Testis (tissue), 2 donors: ENCODE measurements at regions not wholly inside any gene's neighbourhood (a gene's known extent, or its start where the extent isn't known, plus 50 kb on each side); places are given as distances from the start of the nearest gene placed in this dataset.

Experiments used
- DNase-seq: peaks from one replicate; pipeline ENCODE4 v3.0.0-alpha.2; 2019
- H3K27ac ChIP-seq, 2 donors: fragments of 200-600 bp; sonication (generic); one replicate each; pipeline ENCODE4 v1.5.1; 2019
- H3K27me3 ChIP-seq: fragments of 200-600 bp; sonication (generic); one replicate; pipeline ENCODE4 v1.5.1; 2019
- H3K36me3 ChIP-seq: fragments of 200-600 bp; sonication (generic); one replicate; pipeline ENCODE4 v1.5.1; 2017; ENCODE audit warnings: low read depth; ENCODE audit errors: missing control alignments
- H3K4me1 ChIP-seq: fragments of 200-600 bp; sonication (generic); one replicate; pipeline ENCODE4 v1.5.1; 2019
- H3K4me3 ChIP-seq, 2 donors: fragments of 200-600 bp; sonication (generic); one replicate each; pipeline ENCODE4 v1.5.1; 2017 to 2019
- H3K9me3 ChIP-seq: fragments of 200-600 bp; sonication (generic); one replicate; pipeline ENCODE4 v1.5.1; 2017
- CTCF ChIP-seq, 3 experiments: fragments of 450-650 bp in 2 of 3; fragments of 200-600 bp in 1 of 3; sonication (generic) in 1 of 3; IDR thresholded peaks; one replicate each; pipeline ENCODE4 v1.5.1; 2016 to 2019; ENCODE audit warnings: antibody characterized with exemption in 3 of 3, mild to moderate bottlenecking in 2 of 3, moderate library complexity in 1 of 3
- POLR2A ChIP-seq: fragments of 450-650 bp; IDR thresholded peaks from one replicate; pipeline ENCODE4 v1.6.1; 2017; ENCODE audit warnings: antibody characterized with exemption, mild to moderate bottlenecking, moderate library complexity
- WGBS, 2 donors: methylation state at CpG; one replicate each; pipeline ENCODE4 v1.1.5; 2018; 5-methylcytosine and 5-hydroxymethylcytosine counted together
- intact Hi-C: fragments of 100-400 bp; cut with DNase I; formaldehyde crosslinking; loops from one replicate; pipeline ENCODE4 v1.15.1; 2023; ENCODE audit warnings: low total_unique reads

GRCh38 chr1:199261328-199261727 is 622.5 kb downstream of the PTPRC start:
- Histone ChIP-seq H3K27ac (no peak overlapping the region), H3K4me1 (no peaks in the 10 kb centered on the region), H3K4me3 (no peak overlapping the region), H3K36me3 (no peaks in the 10 kb centered on the region), H3K9me3 (no peaks in the 10 kb centered on the region), H3K27me3 (no peaks in the 10 kb centered on the region)
- intact Hi-C loops = no loop called here
- no peak for DNase-seq
- TF ChIP-seq CTCF (IDR thresholded peaks at IDR 0.05) (no peak), POLR2A (no peak)
- 91 to 94% methylated on average over 4 of the region's 4 CpGs for whole genome bisulfite sequencing, 2 donors

DNA sequence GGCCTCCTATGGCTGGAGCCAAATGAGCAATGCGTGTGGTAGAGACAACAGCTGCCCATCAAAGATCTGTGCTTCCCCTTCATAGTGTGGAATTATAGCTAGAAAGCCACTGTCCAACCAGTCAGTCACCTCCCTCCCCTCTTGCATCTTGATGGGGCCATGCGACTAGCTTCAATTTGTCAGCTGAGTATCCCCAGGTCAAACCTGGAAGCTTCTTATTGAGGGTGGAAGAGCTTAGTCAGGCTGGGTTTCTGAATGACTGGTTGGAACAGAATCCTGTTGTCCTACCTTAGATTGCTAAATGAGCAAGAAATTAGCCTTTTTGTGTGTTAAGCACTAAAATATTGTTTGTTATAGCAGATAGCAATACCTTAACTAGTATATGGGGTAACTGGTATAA is 625.4 kb downstream of the PTPRC start:
- Histone ChIP-seq H3K27ac (no peak overlapping the region), H3K4me3 (no peak overlapping the region), H3K36me3 (no peaks in the 10 kb centered on the region), H3K9me3 (no peaks in the 10 kb centered on the region), H3K4me1 (no peaks in the 10 kb centered on the region), H3K27me3 (no peaks in the 10 kb centered on the region)
- WGBS, 2 donors = 91 to 98% methylated on average over 2 of the region's 2 CpGs
- intact Hi-C loops = no loop called here
- TF ChIP-seq POLR2A = no peak
- no peak for TF ChIP-seq CTCF (IDR thresholded peaks at IDR 0.05)
- no peak for DNase-seq

DNA sequence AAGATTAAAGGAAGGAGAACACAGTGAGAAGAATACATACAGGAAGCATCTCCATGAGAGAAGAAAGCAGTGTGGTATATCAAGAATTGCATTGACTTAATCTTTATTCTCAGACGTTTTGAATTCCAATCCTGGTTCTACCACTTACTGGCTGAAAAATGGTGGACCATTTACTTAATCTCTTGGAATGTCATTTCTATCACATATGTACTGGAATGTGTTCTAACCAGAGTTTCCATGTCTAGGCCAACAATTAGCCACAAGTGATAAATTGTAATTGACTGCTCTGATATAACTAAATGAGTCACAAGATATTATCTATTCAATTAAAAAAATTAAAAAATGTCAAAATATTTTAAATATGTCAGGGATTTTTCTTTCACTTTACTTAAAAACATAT is 626.1 kb downstream of the PTPRC start:
- DNase-seq = no peak
- WGBS, 2 donors = 59 to 74% methylated on average over 1 of the region's 1 CpG

GRCh38 chr1:199265319-199265718 is 626.5 kb downstream of the PTPRC start:
- Histone ChIP-seq H3K27ac (no peak overlapping the region), H3K27me3 (no peaks in the 10 kb centered on the region), H3K9me3 (no peaks in the 10 kb centered on the region), H3K36me3 (no peaks in the 10 kb centered on the region), H3K4me3 (no peak overlapping the region), H3K4me1 (no peaks in the 10 kb centered on the region)
- no peak for DNase-seq
- TF ChIP-seq CTCF (IDR thresholded peaks at IDR 0.05) = no peak
- TF ChIP-seq POLR2A = no peak
- intact Hi-C loops = no loop called here
- WGBS, 2 donors = 76 to 82% methylated on average over 3 of the region's 3 CpGs

More for the DNA sequence above, 626.1 kb downstream of the PTPRC start:
- intact Hi-C loops = no loop called here
- Histone ChIP-seq H3K9me3 (no peaks in the 10 kb centered on the region), H3K4me3 (no peak overlapping the region), H3K27me3 (no peaks in the 10 kb centered on the region), H3K4me1 (no peaks in the 10 kb centered on the region), H3K27ac (no peak overlapping the region), H3K36me3 (no peaks in the 10 kb centered on the region)
- TF ChIP-seq POLR2A (no peak), CTCF (IDR thresholded peaks at IDR 0.05) (no peak)

GRCh38 chr1:199269241-199269640 is 630.4 kb downstream of the PTPRC start:
- H3K4me3 ChIP-seq = no peak overlapping the region
- DNase-seq = no peak
- intact Hi-C loops = no loop called here
- no peaks in the 10 kb centered on the region for H3K27me3 ChIP-seq
- WGBS, 2 donors = 85 to 91% methylated on average over 3 of the region's 3 CpGs
- H3K9me3 ChIP-seq = no peaks in the 10 kb centered on the region
- no peak overlapping the region for H3K27ac ChIP-seq
- TF ChIP-seq CTCF (IDR thresholded peaks at IDR 0.05) (no peak), POLR2A (no peak)
- no peaks in the 10 kb centered on the region for H3K36me3 ChIP-seq
- H3K4me1 ChIP-seq = no peaks in the 10 kb centered on the region
